ENCODE measurements at regions not wholly inside any gene's neighbourhood (a gene's known extent, or its start where the extent isn't known, plus 50 kb on each side); places are given as distances from the start of the nearest gene placed in this dataset.

- TF ChIP-seq EZH2phosphoT487 (IDR thresholded peaks at IDR 0.05; ENCODE audit: unreplicated experiment) (no peak), CTCF (conservative IDR thresholded peaks at IDR 0.05; ENCODE audit: low read depth in 2 of 2) (no peak), NANOG (IDR thresholded peaks at IDR 0.05; ENCODE audit: borderline replicate concordance) (no peak), EZH2 (IDR thresholded peaks at IDR 0.05; ENCODE audit: low read depth, unreplicated experiment) (no peak), REST (IDR thresholded peaks at IDR 0.05; ENCODE audit: unreplicated experiment) (no peak), STAT1 (IDR thresholded peaks at IDR 0.05; ENCODE audit: unreplicated experiment) (no peak), JUNB (IDR thresholded peaks at IDR 0.05; ENCODE audit: unreplicated experiment) (no peak), POLR2AphosphoS5 (IDR thresholded peaks at IDR 0.05; ENCODE audit: low read depth) (no peak), ETS1 (IDR thresholded peaks at IDR 0.05) (no peak), CREB1 (CRISPR knock-in tag; IDR thresholded peaks at IDR 0.05; ENCODE audit: low read depth) (no peak), ZNF331 (CRISPR knock-in tag; IDR thresholded peaks at IDR 0.05; ENCODE audit: low read depth) (no peak), ZNF114 (CRISPR knock-in tag; IDR thresholded peaks at IDR 0.05) (no peak)
Observed at GRCh38 chr9:38125889-38126288, 56.9 kb upstream of the SHB start.

Measured in GM23338 (cell line).